PC-3 (cell line): ENCODE measurements at regions not wholly inside any gene's neighbourhood (a gene's known extent, or its start where the extent isn't known, plus 50 kb on each side); places are given as distances from the start of the nearest gene placed in this dataset.

Experiments
- EZH2 ChIP-seq: fragments of 300-600 bp; sonication (generic); IDR thresholded peaks from one replicate; pipeline ENCODE4 v1.6.1; 2017; ENCODE audit warnings: antibody characterized with exemption, mild to moderate bottlenecking, low read length; ENCODE audit not compliant: unreplicated experiment
- TF ChIP-seq, protein P1 (sequence below): fragments of 300-600 bp; sonication (generic); conservative IDR thresholded peaks from 2 replicates; pipeline ENCODE4 v1.5.1; 2017; ENCODE audit warnings: antibody characterized with exemption, low read depth, mild to moderate bottlenecking, low read length

DNA sequence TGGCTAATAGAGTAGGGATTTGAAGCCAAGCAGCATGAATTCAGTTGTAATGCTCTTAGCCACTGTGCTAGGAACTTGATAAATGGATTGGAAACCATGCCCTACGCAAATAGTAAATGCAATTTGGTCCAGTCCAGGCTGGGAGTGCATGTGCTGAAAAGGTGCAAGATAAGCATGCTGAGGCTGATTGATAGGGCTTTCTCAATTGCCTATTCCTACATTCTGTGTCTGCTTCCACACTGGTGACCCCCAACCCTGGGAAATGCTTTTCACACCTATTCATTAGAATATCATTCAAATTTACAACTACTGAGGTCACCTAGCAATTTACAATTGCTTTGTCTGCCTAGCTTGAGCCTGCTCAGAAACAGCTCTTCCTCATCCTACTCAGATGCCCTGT is 84.7 kb upstream of the SLC25A36 start:
- TF ChIP-seq EZH2, result no peak
- TF ChIP-seq, protein P1, sequence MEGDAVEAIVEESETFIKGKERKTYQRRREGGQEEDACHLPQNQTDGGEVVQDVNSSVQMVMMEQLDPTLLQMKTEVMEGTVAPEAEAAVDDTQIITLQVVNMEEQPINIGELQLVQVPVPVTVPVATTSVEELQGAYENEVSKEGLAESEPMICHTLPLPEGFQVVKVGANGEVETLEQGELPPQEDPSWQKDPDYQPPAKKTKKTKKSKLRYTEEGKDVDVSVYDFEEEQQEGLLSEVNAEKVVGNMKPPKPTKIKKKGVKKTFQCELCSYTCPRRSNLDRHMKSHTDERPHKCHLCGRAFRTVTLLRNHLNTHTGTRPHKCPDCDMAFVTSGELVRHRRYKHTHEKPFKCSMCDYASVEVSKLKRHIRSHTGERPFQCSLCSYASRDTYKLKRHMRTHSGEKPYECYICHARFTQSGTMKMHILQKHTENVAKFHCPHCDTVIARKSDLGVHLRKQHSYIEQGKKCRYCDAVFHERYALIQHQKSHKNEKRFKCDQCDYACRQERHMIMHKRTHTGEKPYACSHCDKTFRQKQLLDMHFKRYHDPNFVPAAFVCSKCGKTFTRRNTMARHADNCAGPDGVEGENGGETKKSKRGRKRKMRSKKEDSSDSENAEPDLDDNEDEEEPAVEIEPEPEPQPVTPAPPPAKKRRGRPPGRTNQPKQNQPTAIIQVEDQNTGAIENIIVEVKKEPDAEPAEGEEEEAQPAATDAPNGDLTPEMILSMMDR, result no peak
